KMS-11 (cell line): ENCODE measurements at regions not wholly inside any gene's neighbourhood (a gene's known extent, or its start where the extent isn't known, plus 50 kb on each side); places are given as distances from the start of the nearest gene placed in this dataset.
"Not testable (repeated sequence)": the region's sequence is repeated elsewhere in the genome, so short reads cannot be mapped to it uniquely, and the experiment has no call there.

Source experiments
- H2AFZ ChIP-seq: fragments of 200-600 bp; sonication (generic); 2 replicates; pipeline ENCODE4 v1.6.1; 2016; ENCODE audit warnings: antibody characterized with exemption, mixed run types, low read depth
- H3K27ac ChIP-seq: fragments of 200-600 bp; sonication (generic); 2 replicates; pipeline ENCODE4 v1.6.1; 2016; ENCODE audit warnings: mild to moderate bottlenecking, mixed run types
- H3K27me3 ChIP-seq: fragments of 200-600 bp; sonication (generic); 2 replicates; pipeline ENCODE4 v1.6.1; 2017; ENCODE audit warnings: mild to moderate bottlenecking, low read depth, mixed run types, moderate library complexity; ENCODE audit not compliant: insufficient read depth
- H3K36me3 ChIP-seq: fragments of 200-600 bp; sonication (generic); 2 replicates; pipeline ENCODE4 v1.6.1; 2017; ENCODE audit warnings: mild to moderate bottlenecking, mixed run types; ENCODE audit not compliant: insufficient read depth
- H3K4me1 ChIP-seq: fragments of 200-600 bp; sonication (generic); 2 replicates; pipeline ENCODE4 v1.6.1; 2016; ENCODE audit warnings: mild to moderate bottlenecking, low read depth, mixed run types; ENCODE audit not compliant: poor library complexity, severe bottlenecking
- H3K4me2 ChIP-seq: fragments of 200-600 bp; sonication (generic); 2 replicates; pipeline ENCODE4 v1.7.0; 2016; ENCODE audit warnings: mild to moderate bottlenecking, mixed run types
- H3K4me3 ChIP-seq: fragments of 200-600 bp; sonication (generic); IDR thresholded peaks from 2 replicates; pipeline ENCODE4 v1.6.1; 2017; ENCODE audit warnings: low read depth, low read length, mixed read lengths; ENCODE audit not compliant: insufficient read depth
- H3K79me2 ChIP-seq: fragments of 200-600 bp; sonication (generic); 2 replicates; pipeline ENCODE4 v1.6.1; 2016; ENCODE audit warnings: low read depth, mixed run types; ENCODE audit not compliant: insufficient read depth
- H3K9ac ChIP-seq: fragments of 200-600 bp; sonication (generic); 2 replicates; pipeline ENCODE4 v1.6.1; 2016; ENCODE audit warnings: mild to moderate bottlenecking, mixed run types
- H4K20me1 ChIP-seq: fragments of 200-600 bp; sonication (generic); 2 replicates; pipeline ENCODE4 v1.6.1; 2016; ENCODE audit warnings: mild to moderate bottlenecking, mixed run types; ENCODE audit not compliant: insufficient read depth
- CTCF ChIP-seq: fragments of 200-600 bp; sonication (generic); conservative IDR thresholded peaks from 2 replicates; pipeline ENCODE4 v1.6.1; 2017; ENCODE audit warnings: low read depth, mild to moderate bottlenecking, antibody characterized with exemption, low read length, moderate library complexity, mixed read lengths

DNA sequence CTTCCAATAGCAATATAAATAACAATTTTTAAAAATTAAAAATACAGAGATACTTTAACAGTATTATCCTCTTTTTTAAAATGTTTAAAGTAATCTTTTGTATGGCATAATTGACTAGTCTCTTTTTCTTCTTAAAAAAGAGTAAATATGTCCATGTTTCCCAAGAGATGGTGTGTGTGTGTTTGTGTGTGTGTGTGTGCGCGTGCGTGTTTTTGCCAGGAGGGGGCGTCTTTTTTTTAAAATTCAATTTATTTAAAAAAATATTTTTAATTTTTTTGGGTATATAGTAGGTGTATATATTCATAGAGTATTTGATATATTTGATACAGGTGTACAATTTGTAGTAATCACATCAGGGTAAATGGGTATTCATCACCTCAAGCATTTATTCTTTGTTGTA lies 1073.7 kb downstream of the PCDH7 start:
- Histone ChIP-seq H3K27me3 (no peaks in the 10 kb centered on the region), H3K9ac (no peak overlapping the region), H3K4me3 (no peak overlapping the region), H3K27ac (no peak overlapping the region), H3K4me2 (no peak overlapping the region), H3K36me3 (no peaks in the 10 kb centered on the region), H2AFZ (no peak overlapping the region), H3K4me1 (no peaks in the 10 kb centered on the region), H3K79me2 (no peaks in the 10 kb centered on the region), H4K20me1 (no peaks in the 10 kb centered on the region)
- no peak; the same call in 1 of the 2 replicates for TF ChIP-seq CTCF

DNA sequence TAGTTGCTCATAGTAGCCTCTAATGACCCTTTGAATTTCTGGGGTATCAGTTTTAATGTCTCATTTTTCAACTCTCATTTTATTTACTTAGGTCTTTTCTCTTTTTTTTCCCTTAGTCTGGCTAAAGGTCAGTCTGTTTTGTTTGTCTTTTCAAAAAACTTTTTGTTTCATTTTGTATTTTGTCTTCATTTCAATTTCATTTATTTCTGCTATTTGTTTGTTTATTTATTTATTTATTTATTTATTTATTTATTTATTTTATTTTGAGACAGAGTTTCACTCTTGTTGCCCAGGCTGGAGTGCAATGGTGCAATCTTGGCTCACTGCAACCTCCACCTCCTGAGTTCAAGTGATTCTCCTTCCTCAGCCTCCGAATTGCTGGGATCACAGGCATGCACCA lies 1076.9 kb downstream of the PCDH7 start:
- H3K4me1 ChIP-seq, H3K36me3 ChIP-seq, H3K79me2 ChIP-seq, H4K20me1 ChIP-seq, H3K4me3 ChIP-seq, H3K4me2 ChIP-seq, H3K27ac ChIP-seq, H2AFZ ChIP-seq, H3K9ac ChIP-seq, H3K27me3 ChIP-seq: not testable (repeated sequence)

GRCh38 chr4:31803526-31804195 lies 1083.5 kb downstream of the PCDH7 start:
- no peak overlapping the region for H3K9ac ChIP-seq

DNA sequence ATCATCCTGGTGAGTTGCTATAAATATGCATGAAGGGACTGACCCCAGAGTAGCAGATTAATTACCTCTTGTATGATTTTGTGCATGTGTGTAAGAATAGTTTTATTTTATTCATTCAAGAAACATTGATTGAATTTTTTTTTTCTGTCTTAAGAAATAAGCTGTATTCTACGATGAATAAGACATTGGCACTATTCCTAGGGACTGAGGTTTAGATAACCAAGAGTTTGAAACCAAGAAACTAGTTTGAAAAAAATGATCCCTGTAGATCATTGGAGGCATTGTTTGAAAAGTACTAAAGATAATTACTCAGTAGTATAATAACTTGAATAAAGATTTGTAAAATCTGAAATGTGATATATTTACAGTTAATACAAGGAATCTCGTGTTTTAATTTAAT lies 1086.9 kb downstream of the PCDH7 start:
- H3K79me2 ChIP-seq = no peaks in the 10 kb centered on the region
- no peaks in the 10 kb centered on the region for H3K27me3 ChIP-seq
- no peak overlapping the region for H3K4me2 ChIP-seq
- TF ChIP-seq CTCF = no peak
- no peak overlapping the region for H3K4me3 ChIP-seq
- H4K20me1 ChIP-seq = no peaks in the 10 kb centered on the region
- no peak overlapping the region for H3K27ac ChIP-seq
- H3K9ac ChIP-seq = no peak overlapping the region
- peaks cover 32% of the 10 kb centered on the region for H3K4me1 ChIP-seq
- H3K36me3 ChIP-seq = no peaks in the 10 kb centered on the region
- no peak overlapping the region for H2AFZ ChIP-seq

More at GRCh38 chr4:31803526-31804195, 1083.5 kb downstream of the PCDH7 start:
- no peak overlapping the region for H3K4me2 ChIP-seq
- H3K27me3 ChIP-seq = no peaks in the 10 kb centered on the region
- H3K4me1 ChIP-seq = no peaks in the 10 kb centered on the region
- no peaks in the 10 kb centered on the region for H3K79me2 ChIP-seq
- H3K4me3 ChIP-seq = no peak overlapping the region
- H4K20me1 ChIP-seq = no peaks in the 10 kb centered on the region
- no peaks in the 10 kb centered on the region for H3K36me3 ChIP-seq
- no peak overlapping the region for H2AFZ ChIP-seq
- H3K27ac ChIP-seq = no peak overlapping the region
- no peak for TF ChIP-seq CTCF

DNA sequence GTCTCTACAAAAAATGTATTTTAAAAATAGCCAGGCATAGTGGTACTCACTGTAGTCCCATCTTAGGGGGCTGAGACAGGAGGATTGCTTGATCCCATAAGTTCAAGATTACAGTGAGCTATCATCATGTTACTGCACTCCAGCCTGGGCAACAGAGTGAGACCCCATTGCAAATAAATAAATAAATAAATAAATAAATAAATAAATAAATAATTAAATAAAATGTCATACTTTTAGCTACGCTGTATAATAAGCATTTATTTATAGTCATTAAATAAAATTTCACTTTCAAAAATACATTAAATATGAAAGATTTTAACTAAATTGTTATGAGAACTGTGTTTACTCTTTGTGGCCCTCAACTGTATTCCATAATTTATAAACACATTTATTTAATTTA lies 1124.2 kb downstream of the PCDH7 start:
- no peaks in the 10 kb centered on the region for H3K36me3 ChIP-seq
- H3K4me1 ChIP-seq = no peaks in the 10 kb centered on the region
- no peaks in the 10 kb centered on the region for H3K27me3 ChIP-seq
- no peak for TF ChIP-seq CTCF
- H3K4me3 ChIP-seq = no peak overlapping the region
- H3K9ac ChIP-seq = no peak overlapping the region
- H3K27ac ChIP-seq = no peak overlapping the region
- no peaks in the 10 kb centered on the region for H3K79me2 ChIP-seq
- no peak overlapping the region for H2AFZ ChIP-seq
- H4K20me1 ChIP-seq = no peaks in the 10 kb centered on the region
- H3K4me2 ChIP-seq = no peak overlapping the region
